Spleen (tissue), 11 donors: ENCODE measurements at regions not wholly inside any gene's neighbourhood (a gene's known extent, or its start where the extent isn't known, plus 50 kb on each side); places are given as distances from the start of the nearest gene placed in this dataset.

Source experiments
- DNase-seq: peaks from one replicate; pipeline ENCODE4 v3.0.0-alpha.2; 2020
- H3K27ac ChIP-seq, 8 donors: fragments of 200-600 bp; sonication (generic) in 7 of 8; 1 replicate in 4 of 8; 2 replicates in 4 of 8; pipeline versions ENCODE4 v1.5.0 to v1.8.0; 2016 to 2021; ENCODE audit warnings: inconsistent platforms in 4 of 8, mild to moderate bottlenecking in 4 of 8, moderate library complexity in 1 of 8
- H3K27me3 ChIP-seq, 7 donors: fragments of 200-600 bp; sonication (generic) in 6 of 7; replicated peaks in 1 of 7; 1 replicate in 4 of 7; 2 replicates in 3 of 7; pipeline versions ENCODE4 v1.5.0 to v1.8.0; 2016 to 2021; ENCODE audit warnings: inconsistent platforms in 3 of 7, mild to moderate bottlenecking in 1 of 7
- H3K36me3 ChIP-seq, 6 donors: fragments of 200-600 bp; sonication (generic) in 5 of 6; 1 replicate in 4 of 6; 2 replicates in 2 of 6; pipeline versions ENCODE4 v1.5.0 to v1.8.0; 2016 to 2021; ENCODE audit warnings: inconsistent platforms in 2 of 6
- H3K4me1 ChIP-seq, 6 donors: fragments of 200-600 bp; sonication (generic) in 5 of 6; 1 replicate in 3 of 6; 2 replicates in 3 of 6; pipeline versions ENCODE4 v1.5.0 to v1.8.0; 2016 to 2021; ENCODE audit warnings: inconsistent platforms in 3 of 6
- H3K4me3 ChIP-seq, 8 donors: fragments of 200-600 bp; sonication (generic) in 7 of 8; 1 replicate in 4 of 8; 2 replicates in 4 of 8; pipeline versions ENCODE4 v1.5.0 to v1.8.0; 2016 to 2021; ENCODE audit warnings: inconsistent platforms in 4 of 8, mild to moderate bottlenecking in 4 of 8, moderate library complexity in 2 of 8
- H3K9me3 ChIP-seq, 8 donors: fragments of 200-600 bp; sonication (generic) in 7 of 8; 1 replicate in 4 of 8; 2 replicates in 4 of 8; pipeline versions ENCODE4 v1.5.0 to v1.8.0; 2016 to 2021; ENCODE audit warnings: inconsistent platforms in 4 of 8
- POLR2A ChIP-seq, 3 donors: fragments of 450-650 bp; IDR thresholded peaks; one replicate each; pipeline ENCODE4 v1.5.1; 2017; ENCODE audit warnings: antibody characterized with exemption in 3 of 3, mild to moderate bottlenecking in 1 of 3
- POLR2AphosphoS5 ChIP-seq, 3 donors: sonication (generic); formaldehyde crosslinking; IDR thresholded peaks; one replicate each; pipeline ENCODE4 v1.5.1; 2017; ENCODE audit warnings: antibody characterized with exemption in 3 of 3
- WGBS, 5 donors: extraction: QIAGEN DNeasy Blood & Tissue Kit in 3 of 5; methylation state at CpG; one replicate each; pipeline versions ENCODE4 v1.1.5 to v1.1.7; 2013 to 2018; 5-methylcytosine and 5-hydroxymethylcytosine counted together
- intact Hi-C: fragments of 100-400 bp; cut with DNase I; formaldehyde crosslinking; loops from one replicate; pipeline ENCODE4 v1.15.0; 2023; ENCODE audit warnings: low total_unique reads
- TF ChIP-seq, protein P1 (sequence below), 11 experiments: fragments of 200-600 bp in 7 of 11; fragments of 450-650 bp in 4 of 11; sonication (generic) in 4 of 11; IDR thresholded peaks in 8 of 11; conservative IDR thresholded peaks in 3 of 11; 1 replicate in 7 of 11; 2 replicates in 4 of 11; pipeline versions ENCODE4 v1.4.0 to v1.8.0; 2016 to 2021; ENCODE audit warnings: antibody characterized with exemption in 11 of 11, inconsistent platforms in 4 of 11, mild to moderate bottlenecking in 1 of 11
- donor health status: healthy with polysubstance abuse.
- donor health status: DM: no; HTN: no; CAD: no; lungs with moderate emphysema.
- donor health status: DM: no; HTN: no; CAD: no.
- donor health status: Bipolar disorder and iron deficiency.
- donor health status: healthy.
- donor health status: DM: no; HTN: no; CAD: no.
- donor health status: DM: yes; HTN: yes; CAD: no.

DNA sequence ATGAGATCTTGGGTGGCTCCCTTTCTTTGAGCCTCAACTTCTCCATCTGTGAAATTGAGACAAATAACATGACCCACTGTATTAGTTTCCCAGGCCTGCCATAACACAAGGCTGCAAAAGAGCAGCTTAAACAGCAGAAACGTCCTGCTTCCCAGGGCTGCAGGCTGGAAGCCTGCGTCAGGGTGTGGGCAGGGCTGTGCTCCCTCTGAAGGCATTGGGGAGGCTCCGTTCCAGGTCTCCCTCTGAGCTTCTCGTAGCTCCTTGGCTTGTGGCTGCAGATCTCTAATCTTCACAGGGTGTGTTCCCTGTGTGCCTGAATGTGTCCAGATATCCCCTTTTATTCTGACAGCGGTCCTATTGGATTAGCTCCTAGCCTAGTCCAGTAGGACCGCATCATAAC is 147.1 kb downstream of the VRK1 start:
- H3K27ac ChIP-seq = no peak overlapping the region
- H3K4me1 ChIP-seq = peaks cover 0 to 8% (median 3%) of the 10 kb centered on the region in 6 donors
- no peak for TF ChIP-seq POLR2AphosphoS5 (IDR thresholded peaks at IDR 0.05)
- TF ChIP-seq, protein P1, sequence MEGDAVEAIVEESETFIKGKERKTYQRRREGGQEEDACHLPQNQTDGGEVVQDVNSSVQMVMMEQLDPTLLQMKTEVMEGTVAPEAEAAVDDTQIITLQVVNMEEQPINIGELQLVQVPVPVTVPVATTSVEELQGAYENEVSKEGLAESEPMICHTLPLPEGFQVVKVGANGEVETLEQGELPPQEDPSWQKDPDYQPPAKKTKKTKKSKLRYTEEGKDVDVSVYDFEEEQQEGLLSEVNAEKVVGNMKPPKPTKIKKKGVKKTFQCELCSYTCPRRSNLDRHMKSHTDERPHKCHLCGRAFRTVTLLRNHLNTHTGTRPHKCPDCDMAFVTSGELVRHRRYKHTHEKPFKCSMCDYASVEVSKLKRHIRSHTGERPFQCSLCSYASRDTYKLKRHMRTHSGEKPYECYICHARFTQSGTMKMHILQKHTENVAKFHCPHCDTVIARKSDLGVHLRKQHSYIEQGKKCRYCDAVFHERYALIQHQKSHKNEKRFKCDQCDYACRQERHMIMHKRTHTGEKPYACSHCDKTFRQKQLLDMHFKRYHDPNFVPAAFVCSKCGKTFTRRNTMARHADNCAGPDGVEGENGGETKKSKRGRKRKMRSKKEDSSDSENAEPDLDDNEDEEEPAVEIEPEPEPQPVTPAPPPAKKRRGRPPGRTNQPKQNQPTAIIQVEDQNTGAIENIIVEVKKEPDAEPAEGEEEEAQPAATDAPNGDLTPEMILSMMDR (IDR thresholded peaks at IDR 0.05 in 8 of 11, conservative IDR thresholded peaks at IDR 0.05 in 3 of 11) = no peak
- TF ChIP-seq POLR2A (IDR thresholded peaks at IDR 0.05) = no peak
- intact Hi-C loops = no loop called here
- H3K27me3 ChIP-seq = no peaks in the 10 kb centered on the region
- H3K4me3 ChIP-seq = no peak overlapping the region
- H3K9me3 ChIP-seq = no peaks in the 10 kb centered on the region
- DNase-seq = no peak
- no peaks in the 10 kb centered on the region for H3K36me3 ChIP-seq
- WGBS, 5 donors = 64 to 80% (median 70%) methylated on average over 2 to 6 of the region's 6 CpGs

DNA sequence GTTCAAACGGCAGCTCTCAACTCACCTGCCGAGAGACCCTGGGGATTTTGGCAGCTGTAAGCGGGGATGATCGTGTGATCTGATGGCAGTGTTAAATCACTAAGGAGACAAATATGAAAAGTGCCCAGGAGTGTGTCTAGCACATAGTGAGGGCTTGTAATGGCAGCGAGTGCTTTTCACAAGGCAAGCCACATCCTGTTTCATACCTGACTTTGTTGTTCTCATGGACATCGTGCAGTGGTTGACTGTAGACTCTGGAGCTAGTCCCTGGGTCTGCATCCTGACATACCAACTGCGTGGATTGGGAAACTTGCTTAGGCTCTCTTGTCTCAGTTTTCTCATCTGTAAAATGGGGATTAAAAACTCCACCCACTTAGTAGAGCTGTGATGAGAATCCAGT is 148.5 kb downstream of the VRK1 start:
- no peak overlapping the region for H3K4me3 ChIP-seq
- DNase-seq = no peak
- H3K36me3 ChIP-seq = no peaks in the 10 kb centered on the region
- peaks cover 0 to 21% (median 9%) of the 10 kb centered on the region in 6 donors for H3K4me1 ChIP-seq
- no peaks in the 10 kb centered on the region for H3K27me3 ChIP-seq
- no peak overlapping the region for H3K27ac ChIP-seq
- TF ChIP-seq POLR2AphosphoS5 (IDR thresholded peaks at IDR 0.05) (no peak), POLR2A (IDR thresholded peaks at IDR 0.05) (no peak)
- TF ChIP-seq, protein P1 (IDR thresholded peaks at IDR 0.05 in 8 of 11, conservative IDR thresholded peaks at IDR 0.05 in 3 of 11) = no peak
- no peaks in the 10 kb centered on the region for H3K9me3 ChIP-seq
- intact Hi-C loops = no loop called here
- 84 to 89% (median 86%) methylated on average over 7 of the region's 7 CpGs for WGBS, 5 donors

DNA sequence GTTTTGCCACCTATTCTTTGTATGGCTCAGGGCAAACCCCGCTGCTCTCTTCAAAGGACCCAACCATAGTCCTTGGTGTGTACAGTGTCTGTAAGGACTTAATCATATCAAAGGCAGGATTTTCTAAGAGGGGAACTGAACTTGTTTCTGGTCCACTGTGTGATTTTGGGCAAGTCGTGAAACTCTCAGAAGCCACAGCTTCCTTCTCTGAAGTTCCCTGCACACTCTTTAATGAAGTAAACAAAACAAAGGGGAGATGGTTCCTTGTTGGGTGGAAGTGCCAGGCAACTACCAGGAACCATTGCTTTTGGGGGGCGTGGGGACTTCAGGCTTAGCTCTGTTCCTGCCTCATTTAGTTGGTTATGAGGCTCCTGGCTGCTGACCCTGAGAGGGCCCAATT is 152.4 kb downstream of the VRK1 start:
- Histone ChIP-seq H3K27ac (peak overlapping the region in 7 of 8 donors; percentile 49 to 87 (median 76)), H3K4me3 (no peak overlapping the region), H3K36me3 (no peaks in the 10 kb centered on the region), H3K27me3 (no peaks in the 10 kb centered on the region), H3K9me3 (no peaks in the 10 kb centered on the region), H3K4me1 (peaks cover 0 to 21% (median 9%) of the 10 kb centered on the region in 6 donors)
- 60 to 69% (median 68%) methylated on average over 3 of the region's 3 CpGs for WGBS, 5 donors
- intact Hi-C loops = no loop called here
- DNase-seq = no peak
- TF ChIP-seq, protein P1 (IDR thresholded peaks at IDR 0.05 in 8 of 11, conservative IDR thresholded peaks at IDR 0.05 in 3 of 11) = no peak
- TF ChIP-seq POLR2AphosphoS5 (IDR thresholded peaks at IDR 0.05) = no peak
- TF ChIP-seq POLR2A (IDR thresholded peaks at IDR 0.05) = no peak

DNA sequence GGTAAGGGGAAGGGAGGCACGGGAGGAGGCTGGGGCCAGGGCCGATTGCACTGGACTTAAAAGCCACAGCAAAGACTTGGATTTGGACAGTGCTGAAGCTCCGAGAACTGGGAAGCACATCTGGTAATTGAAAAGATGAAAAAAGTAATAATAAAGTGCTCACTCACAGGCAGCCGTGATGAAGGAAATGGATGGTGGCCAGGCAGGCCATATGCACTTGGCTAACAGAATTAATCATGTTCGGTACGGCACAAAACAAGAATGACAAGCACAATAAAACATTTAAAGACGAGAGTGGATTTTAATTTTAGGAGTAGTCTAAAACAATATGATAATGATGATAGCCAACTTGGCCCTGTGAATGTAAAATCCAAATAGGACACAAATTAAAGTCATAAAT is 154.3 kb downstream of the VRK1 start:
- no peaks in the 10 kb centered on the region for H3K36me3 ChIP-seq
- TF ChIP-seq, protein P1 (IDR thresholded peaks at IDR 0.05 in 8 of 11, conservative IDR thresholded peaks at IDR 0.05 in 3 of 11) = no peak
- no peak for TF ChIP-seq POLR2A (IDR thresholded peaks at IDR 0.05)
- TF ChIP-seq POLR2AphosphoS5 (IDR thresholded peaks at IDR 0.05) = no peak
- H3K4me1 ChIP-seq = peaks cover 0 to 21% (median 9%) of the 10 kb centered on the region in 6 donors
- intact Hi-C loops = no loop called here
- H3K9me3 ChIP-seq = no peaks in the 10 kb centered on the region
- no peak overlapping the region for H3K4me3 ChIP-seq
- no peak for DNase-seq
- no peaks in the 10 kb centered on the region for H3K27me3 ChIP-seq
- WGBS, 5 donors = 90 to 95% (median 91%) methylated on average over 7 of the region's 7 CpGs
- no peak overlapping the region for H3K27ac ChIP-seq
